Adrenal gland (tissue), 9 donors: ENCODE measurements at regions not wholly inside any gene's neighbourhood (a gene's known extent, or its start where the extent isn't known, plus 50 kb on each side); places are given as distances from the start of the nearest gene placed in this dataset.
A peak's percentile ranks its signal among the peaks of the same experiment; 100 is the strongest.

Experiments
- DNase-seq, 7 donors: peaks; one replicate each; pipeline ENCODE4 v3.0.0-alpha.2; 2019 to 2020
- H3K27ac ChIP-seq, 5 donors: fragments of 200-600 bp; sonication (generic) in 4 of 5; 1 replicate in 3 of 5; 2 replicates in 2 of 5; pipeline versions ENCODE4 v1.5.1 to v1.8.0; 2016 to 2020; ENCODE audit warnings: mild to moderate bottlenecking in 1 of 5
- H3K27me3 ChIP-seq: fragments of 200-600 bp; 2 replicates; pipeline ENCODE4 v1.8.0; 2021
- H3K36me3 ChIP-seq, 2 donors: fragments of 200-600 bp; replicated peaks in 1 of 2; 1 replicate in 1 of 2; 2 replicates in 1 of 2; pipeline versions ENCODE4 v1.5.1 to v1.8.0; 2018 to 2022
- H3K4me1 ChIP-seq, 2 donors: fragments of 200-600 bp; replicated peaks in 1 of 2; 1 replicate in 1 of 2; 2 replicates in 1 of 2; pipeline versions ENCODE4 v1.5.1 to v1.8.0; 2018 to 2021
- H3K4me3 ChIP-seq, 4 donors: fragments of 200-600 bp; sonication (generic) in 3 of 4; one replicate each; pipeline ENCODE4 v1.5.1; 2016 to 2018
- H3K9me3 ChIP-seq, 3 donors: fragments of 200-600 bp; sonication (generic) in 1 of 3; replicated peaks in 1 of 3; 1 replicate in 2 of 3; 2 replicates in 1 of 3; pipeline versions ENCODE4 v1.5.1 to v1.8.0; 2016 to 2021
- POLR2A ChIP-seq, 2 donors: fragments of 450-650 bp; IDR thresholded peaks; one replicate each; pipeline ENCODE4 v1.6.1; 2017; ENCODE audit warnings: antibody characterized with exemption in 2 of 2, mild to moderate bottlenecking in 2 of 2, moderate library complexity in 1 of 2
- WGBS, 4 donors: extraction: QIAGEN DNeasy Blood & Tissue Kit in 2 of 4; methylation state at CpG; one replicate each; pipeline versions ENCODE4 v1.1.5 to v1.1.7; 2013 to 2017; 5-methylcytosine and 5-hydroxymethylcytosine counted together
- intact Hi-C, 2 donors: fragments of 100-400 bp; cut with DNase I; formaldehyde crosslinking; loops; one replicate each; pipeline versions ENCODE4 v1.14.1 to v1.15.0; 2022 to 2023
- TF ChIP-seq, protein P1 (sequence below), 6 experiments: fragments of 450-650 bp in 4 of 6; fragments of 200-600 bp in 2 of 6; sonication (generic) in 1 of 6; IDR thresholded peaks; 1 replicate in 5 of 6; 2 replicates in 1 of 6; pipeline versions ENCODE4 v1.5.1 to v1.8.0; 2016 to 2021; ENCODE audit warnings: antibody characterized with exemption in 6 of 6, mild to moderate bottlenecking in 2 of 6, moderate library complexity in 1 of 6
- donor health status: healthy with polysubstance abuse.
- donor health status: Bipolar disorder and iron deficiency.
- donor health status: DM: yes; HTN: yes; CAD: no.
- donor health status: DM: no; HTN: no; CAD: no.
- donor health status: DM: no; HTN: no; CAD: no.

DNA sequence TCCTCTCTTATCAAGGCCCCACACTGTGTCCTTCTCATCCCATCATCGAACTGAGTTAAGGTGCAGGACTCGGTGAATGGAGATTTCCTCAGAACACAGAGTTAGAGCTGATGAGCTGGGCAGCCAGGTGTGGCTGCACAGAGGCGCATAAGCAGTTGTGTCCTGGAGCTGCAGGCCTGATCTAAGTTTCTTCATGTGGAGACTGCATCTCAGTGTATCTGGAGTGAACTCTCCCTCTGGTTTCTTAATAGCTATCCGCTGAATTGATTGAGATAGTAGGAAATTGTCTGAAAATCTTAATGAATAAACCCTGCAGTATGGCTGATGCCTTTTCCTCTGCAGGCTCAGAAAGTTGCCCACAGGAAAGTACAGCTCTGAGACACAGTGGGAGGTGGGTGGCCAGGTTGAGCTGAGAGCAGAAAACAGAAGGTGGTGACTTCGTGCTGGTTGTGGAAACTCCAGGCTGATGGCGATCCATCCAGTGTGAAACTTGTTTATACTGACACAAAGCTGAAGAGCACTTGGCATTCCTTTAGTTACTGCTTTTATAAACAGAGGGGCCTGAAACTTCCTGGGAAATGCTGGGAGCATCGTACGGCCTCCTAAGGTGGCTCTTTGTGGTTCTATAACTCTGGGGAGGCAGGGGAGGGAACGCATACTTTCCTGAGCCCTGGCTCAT, 67.4 kb upstream of the F3 start:
- Histone ChIP-seq H3K36me3 (no peaks in the 10 kb centered on the region), H3K27ac (no peak overlapping the region), H3K27me3 (no peaks in the 10 kb centered on the region), H3K9me3 (peaks cover 0 to 4% (median 0%) of the 10 kb centered on the region in 3 donors), H3K4me1 (no peaks in the 10 kb centered on the region), H3K4me3 (no peak overlapping the region)
- peak in 1 of 7 donors; percentile 27 for DNase-seq
- intact Hi-C loops: loop anchor here in 1 of 2 donors (10.0 kb wide), 1 partner anchor 74 kb away; no protein-coding TSS in a partner anchor
- TF ChIP-seq, protein P1, sequence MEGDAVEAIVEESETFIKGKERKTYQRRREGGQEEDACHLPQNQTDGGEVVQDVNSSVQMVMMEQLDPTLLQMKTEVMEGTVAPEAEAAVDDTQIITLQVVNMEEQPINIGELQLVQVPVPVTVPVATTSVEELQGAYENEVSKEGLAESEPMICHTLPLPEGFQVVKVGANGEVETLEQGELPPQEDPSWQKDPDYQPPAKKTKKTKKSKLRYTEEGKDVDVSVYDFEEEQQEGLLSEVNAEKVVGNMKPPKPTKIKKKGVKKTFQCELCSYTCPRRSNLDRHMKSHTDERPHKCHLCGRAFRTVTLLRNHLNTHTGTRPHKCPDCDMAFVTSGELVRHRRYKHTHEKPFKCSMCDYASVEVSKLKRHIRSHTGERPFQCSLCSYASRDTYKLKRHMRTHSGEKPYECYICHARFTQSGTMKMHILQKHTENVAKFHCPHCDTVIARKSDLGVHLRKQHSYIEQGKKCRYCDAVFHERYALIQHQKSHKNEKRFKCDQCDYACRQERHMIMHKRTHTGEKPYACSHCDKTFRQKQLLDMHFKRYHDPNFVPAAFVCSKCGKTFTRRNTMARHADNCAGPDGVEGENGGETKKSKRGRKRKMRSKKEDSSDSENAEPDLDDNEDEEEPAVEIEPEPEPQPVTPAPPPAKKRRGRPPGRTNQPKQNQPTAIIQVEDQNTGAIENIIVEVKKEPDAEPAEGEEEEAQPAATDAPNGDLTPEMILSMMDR (IDR thresholded peaks at IDR 0.05): no peak
- no peak for TF ChIP-seq POLR2A (IDR thresholded peaks at IDR 0.05)
- 76 to 90% (median 85%) methylated on average over 9 of the region's 9 CpGs for WGBS, 4 donors

- intact Hi-C loops: loop anchor here in 1 of 2 donors (10.0 kb wide), 1 partner anchor 73 kb away; no protein-coding TSS in a partner anchor
- Histone ChIP-seq H3K27me3 (no peaks in the 10 kb centered on the region), H3K27ac (no peak overlapping the region), H3K4me3 (no peak overlapping the region), H3K4me1 (no peaks in the 10 kb centered on the region), H3K9me3 (no peaks in the 10 kb centered on the region), H3K36me3 (no peaks in the 10 kb centered on the region)
- TF ChIP-seq, protein P1 (IDR thresholded peaks at IDR 0.05): no peak
- TF ChIP-seq POLR2A (IDR thresholded peaks at IDR 0.05): no peak
- 79 to 86% (median 82%) methylated on average over 10 of the region's 10 CpGs for WGBS, 4 donors
- peak in 1 of 7 donors; percentile 28 for DNase-seq
Observed at GRCh38 chr1:94608142-94608851, 66.7 kb upstream of the F3 start.

DNA sequence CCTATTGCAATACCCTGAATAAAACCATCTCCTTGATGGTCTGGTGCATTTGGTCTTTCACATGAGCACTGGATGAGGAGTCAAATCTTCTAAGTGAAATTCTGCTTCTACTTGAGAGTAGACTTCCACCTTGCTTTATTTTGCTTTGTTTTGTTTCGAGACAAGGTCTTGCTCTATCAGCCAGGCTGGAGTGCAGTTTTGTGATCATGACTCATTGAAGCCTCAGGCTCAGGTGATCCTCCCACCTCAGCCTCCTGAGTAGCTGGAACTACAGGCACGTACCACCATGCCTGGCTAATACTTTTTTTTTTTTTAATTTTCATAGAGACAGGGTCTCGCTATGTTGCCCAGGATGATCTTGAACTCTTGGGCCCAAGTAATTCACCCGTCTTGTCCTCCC, 65.8 kb upstream of the F3 start:
- intact Hi-C loops: loop anchor here in 1 of 2 donors (10.0 kb wide), 1 partner anchor 73 kb away; no protein-coding TSS in a partner anchor
- Histone ChIP-seq H3K27me3 (no peaks in the 10 kb centered on the region), H3K36me3 (no peaks in the 10 kb centered on the region), H3K9me3 (no peaks in the 10 kb centered on the region), H3K27ac (no peak overlapping the region), H3K4me1 (no peaks in the 10 kb centered on the region), H3K4me3 (no peak overlapping the region)
- no peak for TF ChIP-seq POLR2A (IDR thresholded peaks at IDR 0.05)
- TF ChIP-seq, protein P1 (IDR thresholded peaks at IDR 0.05): no peak
- WGBS, 4 donors: 91 to 96% (median 92%) methylated on average over 4 of the region's 4 CpGs
- no peak for DNase-seq

GRCh38 chr1:94606471-94606870, 64.9 kb upstream of the F3 start:
- Histone ChIP-seq H3K4me3 (no peak overlapping the region), H3K4me1 (no peaks in the 10 kb centered on the region), H3K9me3 (no peaks in the 10 kb centered on the region), H3K36me3 (no peaks in the 10 kb centered on the region), H3K27ac (no peak overlapping the region), H3K27me3 (no peaks in the 10 kb centered on the region)
- intact Hi-C loops: loop anchor here in 1 of 2 donors (10.0 kb wide), 1 partner anchor 72 kb away; no protein-coding TSS in a partner anchor
- WGBS, 4 donors: 80 to 95% (median 85%) methylated on average over 4 of the region's 4 CpGs
- TF ChIP-seq, protein P1 (IDR thresholded peaks at IDR 0.05): no peak
- no peak for TF ChIP-seq POLR2A (IDR thresholded peaks at IDR 0.05)
- no peak for DNase-seq
